ENCODE measurements at regions not wholly inside any gene's neighbourhood (a gene's known extent, or its start where the extent isn't known, plus 50 kb on each side); places are given as distances from the start of the nearest gene placed in this dataset.

DNA sequence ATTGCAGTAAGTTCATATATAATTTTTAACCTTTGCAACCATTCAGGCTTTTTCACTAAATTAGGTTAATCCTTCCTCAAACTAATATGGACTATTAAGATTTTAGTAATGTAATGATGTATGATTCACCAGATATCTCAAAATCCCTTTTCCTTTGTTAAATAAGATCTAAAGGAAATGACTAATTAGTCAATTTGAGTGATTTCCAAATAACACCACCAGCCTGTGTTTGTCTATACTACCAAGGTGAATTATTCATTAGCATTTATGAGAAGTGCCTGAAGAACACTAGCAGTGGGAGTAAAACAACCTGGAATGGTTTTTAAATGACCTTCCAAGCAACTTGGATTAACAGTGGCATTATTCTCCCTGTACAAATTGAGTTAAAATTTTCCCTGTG lies 670.6 kb upstream of the PKN2 start:
- TF ChIP-seq, protein P1, sequence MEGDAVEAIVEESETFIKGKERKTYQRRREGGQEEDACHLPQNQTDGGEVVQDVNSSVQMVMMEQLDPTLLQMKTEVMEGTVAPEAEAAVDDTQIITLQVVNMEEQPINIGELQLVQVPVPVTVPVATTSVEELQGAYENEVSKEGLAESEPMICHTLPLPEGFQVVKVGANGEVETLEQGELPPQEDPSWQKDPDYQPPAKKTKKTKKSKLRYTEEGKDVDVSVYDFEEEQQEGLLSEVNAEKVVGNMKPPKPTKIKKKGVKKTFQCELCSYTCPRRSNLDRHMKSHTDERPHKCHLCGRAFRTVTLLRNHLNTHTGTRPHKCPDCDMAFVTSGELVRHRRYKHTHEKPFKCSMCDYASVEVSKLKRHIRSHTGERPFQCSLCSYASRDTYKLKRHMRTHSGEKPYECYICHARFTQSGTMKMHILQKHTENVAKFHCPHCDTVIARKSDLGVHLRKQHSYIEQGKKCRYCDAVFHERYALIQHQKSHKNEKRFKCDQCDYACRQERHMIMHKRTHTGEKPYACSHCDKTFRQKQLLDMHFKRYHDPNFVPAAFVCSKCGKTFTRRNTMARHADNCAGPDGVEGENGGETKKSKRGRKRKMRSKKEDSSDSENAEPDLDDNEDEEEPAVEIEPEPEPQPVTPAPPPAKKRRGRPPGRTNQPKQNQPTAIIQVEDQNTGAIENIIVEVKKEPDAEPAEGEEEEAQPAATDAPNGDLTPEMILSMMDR (IDR thresholded peaks at IDR 0.05): no peak
- TF ChIP-seq POLR2A (IDR thresholded peaks at IDR 0.05): no peak
